Endothelial cell of umbilical vein (primary cell): ENCODE measurements at regions not wholly inside any gene's neighbourhood (a gene's known extent, or its start where the extent isn't known, plus 50 kb on each side); places are given as distances from the start of the nearest gene placed in this dataset.

Experiments used
- CTCF ChIP-seq, 2 donors: IDR thresholded peaks; 1 replicate in 1 of 2; 2 replicates in 1 of 2; pipeline ENCODE4 v1.5.1; 2011; ENCODE audit warnings: low read length in 2 of 2, mild to moderate bottlenecking in 2 of 2, moderate library complexity in 2 of 2, control low read depth in 1 of 2, inconsistent platforms in 1 of 2, low read depth in 1 of 2; ENCODE audit not compliant: insufficient read depth in 1 of 2; ENCODE audit errors: extremely low read depth in 1 of 2
- EZH2 ChIP-seq: IDR thresholded peaks from 2 replicates; pipeline ENCODE4 v1.6.1; 2012; ENCODE audit warnings: borderline replicate concordance, low read depth, mild to moderate bottlenecking, moderate library complexity, low read length, inconsistent platforms; ENCODE audit not compliant: severe bottlenecking
- JUN ChIP-seq: IDR thresholded peaks from 2 replicates; pipeline ENCODE4 v1.6.1; 2011; ENCODE audit warnings: borderline replicate concordance, low read depth; ENCODE audit not compliant: insufficient read length, insufficient read depth
- MYC ChIP-seq: IDR thresholded peaks from one replicate; pipeline ENCODE4 v1.6.1; 2011; ENCODE audit warnings: mild to moderate bottlenecking, low read depth, low read length
- POLR2A ChIP-seq: IDR thresholded peaks from 2 replicates; pipeline ENCODE4 v1.6.1; 2012; ENCODE audit warnings: low read depth, mild to moderate bottlenecking, control low read depth, low read length
- POLR2AphosphoS5 ChIP-seq: IDR thresholded peaks from 2 replicates; pipeline ENCODE4 v1.6.1; 2012; ENCODE audit warnings: low read depth, mild to moderate bottlenecking, control low read depth, low read length, moderate library complexity; ENCODE audit not compliant: insufficient read depth

- TF ChIP-seq EZH2 (no peak), CTCF (IDR thresholded peaks at IDR 0.05; ENCODE audit: extremely low read depth in 1 of 2, insufficient read depth in 1 of 2, low read depth in 1 of 2, low read length in 2 of 2) (no peak), JUN (no peak), MYC (no peak), POLR2A (no peak), POLR2AphosphoS5 (no peak)
Measured at GRCh38 chr3:80357761-80358160, 590.0 kb upstream of the ROBO1 start.
